SK-N-SH treated with all-trans-retinoic acid at 6 μM for 48 hours (cell line): ENCODE measurements at regions not wholly inside any gene's neighbourhood (a gene's known extent, or its start where the extent isn't known, plus 50 kb on each side); places are given as distances from the start of the nearest gene placed in this dataset.

Experiments
- ATAC-seq: fragments of 200-7000 bp; cut with Tn5 transposase; 3 replicates; pipeline ENCODE4 v1.9.1; 2020; ENCODE audit warnings: mild to moderate bottlenecking, moderate library complexity
- ARNTL ChIP-seq: fragments of 450-650 bp; formaldehyde crosslinking; IDR thresholded peaks from 2 replicates; pipeline ENCODE4 v1.5.0; 2020; ENCODE audit warnings: low read depth, mild to moderate bottlenecking, moderate library complexity, borderline replicate concordance
- BACH2 ChIP-seq: fragments of 250-450 bp; sonication (Bioruptor Pico); IDR thresholded peaks from 2 replicates; pipeline ENCODE4 v1.9.0; 2021; ENCODE audit warnings: mild to moderate bottlenecking, borderline replicate concordance
- CREB5 ChIP-seq: fragments of 250-450 bp; sonication (Bioruptor Pico); IDR thresholded peaks from 2 replicates; pipeline ENCODE4 v1.5.1; 2020; ENCODE audit warnings: low read depth, mild to moderate bottlenecking, moderate library complexity
- CSDC2 ChIP-seq: fragments of 250-450 bp; sonication (Bioruptor Pico); IDR thresholded peaks from 2 replicates; pipeline ENCODE4 v1.5.0; 2020; ENCODE audit warnings: mild to moderate bottlenecking, moderate library complexity
- ESRRG ChIP-seq: fragments of 250-450 bp; sonication (Bioruptor Pico); IDR thresholded peaks from 2 replicates; pipeline ENCODE4 v1.6.1; 2021; ENCODE audit warnings: mild to moderate bottlenecking
- ISL1 ChIP-seq: fragments of 250-450 bp; sonication (Bioruptor Pico); IDR thresholded peaks from 2 replicates; pipeline ENCODE4 v2.1.2; 2022; ENCODE audit warnings: mild to moderate bottlenecking, moderate library complexity
- OSR1 ChIP-seq: fragments of 250-450 bp; sonication (Bioruptor Pico); IDR thresholded peaks from 2 replicates; pipeline ENCODE4 v1.8.0; 2022; ENCODE audit warnings: moderate library complexity, mild to moderate bottlenecking, inconsistent platforms
- PPARA ChIP-seq: fragments of 250-450 bp; sonication (Bioruptor Pico); IDR thresholded peaks from 2 replicates; pipeline ENCODE4 v1.5.0; 2020; ENCODE audit warnings: mild to moderate bottlenecking, borderline replicate concordance
- RARB ChIP-seq: fragments of 250-450 bp; sonication (Bioruptor Pico); IDR thresholded peaks from 2 replicates; pipeline ENCODE4 v1.8.0; 2021; ENCODE audit warnings: mild to moderate bottlenecking, moderate library complexity
- SNAI2 ChIP-seq: fragments of 250-450 bp; sonication (Bioruptor Pico); IDR thresholded peaks from 2 replicates; pipeline ENCODE4 v1.5.0; 2020; ENCODE audit warnings: mild to moderate bottlenecking, moderate library complexity
- TCF4 ChIP-seq: fragments of 250-450 bp; sonication (Bioruptor Pico); IDR thresholded peaks from 2 replicates; pipeline ENCODE4 v1.8.0; 2021; ENCODE audit warnings: mild to moderate bottlenecking, moderate library complexity, borderline replicate concordance
- TOX ChIP-seq: fragments of 250-450 bp; sonication (Bioruptor Pico); IDR thresholded peaks from 2 replicates; pipeline ENCODE4 v1.8.0; 2021; ENCODE audit warnings: mild to moderate bottlenecking, moderate library complexity, borderline replicate concordance
- ZC3H10 ChIP-seq: fragments of 250-450 bp; sonication (Bioruptor Pico); IDR thresholded peaks from 2 replicates; pipeline ENCODE4 v1.5.1; 2021; ENCODE audit warnings: mild to moderate bottlenecking, moderate library complexity
- ZFP3 ChIP-seq: fragments of 250-450 bp; sonication (Bioruptor Pico); IDR thresholded peaks from 2 replicates; pipeline ENCODE4 v1.5.0; 2020; ENCODE audit warnings: mild to moderate bottlenecking, moderate library complexity
- ZFP30 ChIP-seq: fragments of 450-650 bp; formaldehyde crosslinking; IDR thresholded peaks from 2 replicates; pipeline ENCODE4 v1.5.0; 2022; ENCODE audit warnings: mild to moderate bottlenecking, moderate library complexity
- ZNF565 ChIP-seq: fragments of 450-650 bp; formaldehyde crosslinking; conservative IDR thresholded peaks from 2 replicates; pipeline ENCODE4 v1.5.0; 2020; ENCODE audit warnings: low read depth, mild to moderate bottlenecking, moderate library complexity
- ZNF70 ChIP-seq: fragments of 450-650 bp; formaldehyde crosslinking; IDR thresholded peaks from 2 replicates; pipeline ENCODE4 v1.5.0; 2020; ENCODE audit warnings: mild to moderate bottlenecking, moderate library complexity
- ZNF8 ChIP-seq: fragments of 450-650 bp; formaldehyde crosslinking; IDR thresholded peaks from 2 replicates; pipeline ENCODE4 v1.5.0; 2020; ENCODE audit warnings: mild to moderate bottlenecking, moderate library complexity
- TF ChIP-seq, protein P1 (sequence below): fragments of 250-450 bp; sonication (Bioruptor Pico); IDR thresholded peaks from 2 replicates; pipeline ENCODE4 v1.5.1; 2021; ENCODE audit warnings: mild to moderate bottlenecking, moderate library complexity

GRCh38 chr14:98941481-98941880, 330.5 kb downstream of the BCL11B start:
- ATAC-seq, result no peak
- TF ChIP-seq ZC3H10 (CRISPR knock-in tag), result no peak
- TF ChIP-seq, protein P1, sequence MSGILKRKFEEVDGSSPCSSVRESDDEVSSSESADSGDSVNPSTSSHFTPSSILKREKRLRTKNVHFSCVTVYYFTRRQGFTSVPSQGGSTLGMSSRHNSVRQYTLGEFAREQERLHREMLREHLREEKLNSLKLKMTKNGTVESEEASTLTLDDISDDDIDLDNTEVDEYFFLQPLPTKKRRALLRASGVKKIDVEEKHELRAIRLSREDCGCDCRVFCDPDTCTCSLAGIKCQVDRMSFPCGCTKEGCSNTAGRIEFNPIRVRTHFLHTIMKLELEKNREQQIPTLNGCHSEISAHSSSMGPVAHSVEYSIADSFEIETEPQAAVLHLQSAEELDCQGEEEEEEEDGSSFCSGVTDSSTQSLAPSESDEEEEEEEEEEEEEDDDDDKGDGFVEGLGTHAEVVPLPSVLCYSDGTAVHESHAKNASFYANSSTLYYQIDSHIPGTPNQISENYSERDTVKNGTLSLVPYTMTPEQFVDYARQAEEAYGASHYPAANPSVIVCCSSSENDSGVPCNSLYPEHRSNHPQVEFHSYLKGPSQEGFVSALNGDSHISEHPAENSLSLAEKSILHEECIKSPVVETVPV (CRISPR knock-in tag), result no peak

GRCh38 chr14:98943907-98944306, 328.1 kb downstream of the BCL11B start:
- ATAC-seq, result no peak
- TF ChIP-seq TCF4 (CRISPR knock-in tag) (no peak), ZFP30 (CRISPR knock-in tag) (no peak), ARNTL (CRISPR knock-in tag) (no peak), ZFP3 (CRISPR knock-in tag) (no peak)

DNA sequence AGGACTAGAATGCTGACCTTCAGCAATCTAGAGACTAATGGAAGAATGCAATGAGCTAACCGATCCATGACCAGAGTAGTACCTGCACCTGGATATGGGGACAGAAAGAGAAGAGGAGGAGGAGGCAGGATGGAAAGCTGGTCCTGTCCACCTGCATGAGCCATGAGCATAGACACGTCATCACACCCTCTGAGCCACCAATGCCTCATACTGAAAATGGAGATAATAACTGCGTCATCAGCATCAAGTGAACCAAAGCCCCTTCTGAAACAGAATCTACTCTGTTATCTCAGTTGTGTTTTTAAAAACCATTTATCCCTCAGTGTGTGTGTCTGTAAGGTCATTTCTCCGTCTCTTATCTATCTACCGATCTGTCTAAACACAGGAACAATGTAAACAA, 327.0 kb downstream of the BCL11B start:
- TF ChIP-seq TOX (CRISPR knock-in tag), result no peak
- TF ChIP-seq ISL1 (CRISPR knock-in tag), result no peak
- no peak for TF ChIP-seq BACH2 (CRISPR knock-in tag)
- no peak for TF ChIP-seq RARB (CRISPR knock-in tag)
- TF ChIP-seq OSR1 (CRISPR knock-in tag), result no peak
- no peak for ATAC-seq

GRCh38 chr14:98945611-98946570, 326.1 kb downstream of the BCL11B start:
- TF ChIP-seq ZFP3 (CRISPR knock-in tag), result no peak
- no peak for TF ChIP-seq ZFP30 (CRISPR knock-in tag)
- no peak for TF ChIP-seq BACH2 (CRISPR knock-in tag)
- no peak for TF ChIP-seq CSDC2 (CRISPR knock-in tag)
- no peak for TF ChIP-seq RARB (CRISPR knock-in tag)
- no peak for TF ChIP-seq CREB5
- TF ChIP-seq OSR1 (CRISPR knock-in tag), result no peak
- TF ChIP-seq ARNTL (CRISPR knock-in tag), result no peak
- TF ChIP-seq ZNF565, result no peak
- no peak for TF ChIP-seq TCF4 (CRISPR knock-in tag)
- TF ChIP-seq ZNF70, result no peak
- TF ChIP-seq TOX (CRISPR knock-in tag), result no peak
- no peak for TF ChIP-seq ZNF8 (CRISPR knock-in tag)
- TF ChIP-seq PPARA, result no peak
- no peak for ATAC-seq

- ATAC-seq, result no peak
- no peak for TF ChIP-seq RARB (CRISPR knock-in tag)
- no peak for TF ChIP-seq ESRRG (CRISPR knock-in tag)
- no peak for TF ChIP-seq BACH2 (CRISPR knock-in tag)
- TF ChIP-seq ZNF70, result no peak
Measured at GRCh38 chr14:98946940-98947339, 325.1 kb downstream of the BCL11B start.

- TF ChIP-seq ZFP3 (CRISPR knock-in tag) (no peak), TOX (CRISPR knock-in tag) (no peak), RARB (CRISPR knock-in tag) (no peak), PPARA (no peak), SNAI2 (no peak), ESRRG (CRISPR knock-in tag) (no peak), ZNF70 (no peak), ZNF565 (no peak), BACH2 (CRISPR knock-in tag) (no peak)
- TF ChIP-seq, protein P1 (CRISPR knock-in tag), result no peak
- TF ChIP-seq, all 23 proteins: peak for 0
- no peak for ATAC-seq
Measured at GRCh38 chr14:98947911-98948595, 323.9 kb downstream of the BCL11B start.
